ENCODE measurements at regions not wholly inside any gene's neighbourhood (a gene's known extent, or its start where the extent isn't known, plus 50 kb on each side); places are given as distances from the start of the nearest gene placed in this dataset.
"Not testable (repeated sequence)": the region's sequence is repeated elsewhere in the genome, so short reads cannot be mapped to it uniquely, and the experiment has no call there.

- no peak for DNase-seq (ENCODE audit: low spot score)
Observed at GRCh38 chr21:20108016-20108415, 890.2 kb upstream of the NCAM2 start.

GRCh38 chr21:20108976-20109540 lies 889.2 kb upstream of the NCAM2 start:
- no peak for DNase-seq (ENCODE audit: low spot score)

GRCh38 chr21:20110368-20110767 lies 887.8 kb upstream of the NCAM2 start:
- DNase-seq (ENCODE audit: low spot score): no peak

GRCh38 chr21:20151741-20152140 lies 846.5 kb upstream of the NCAM2 start:
- no peak for DNase-seq (ENCODE audit: low spot score)

GRCh38 chr21:20163167-20163566 lies 835.0 kb upstream of the NCAM2 start:
- DNase-seq (ENCODE audit: low spot score): no peak

- no peak for DNase-seq (ENCODE audit: low spot score)
Observed at GRCh38 chr21:20167059-20167458, 831.1 kb upstream of the NCAM2 start.

- DNase-seq (ENCODE audit: low spot score): no peak
Observed at GRCh38 chr21:20169812-20170576, 828.2 kb upstream of the NCAM2 start.

GRCh38 chr21:20186186-20186585 lies 812.0 kb upstream of the NCAM2 start:
- no peak for DNase-seq (ENCODE audit: low spot score)

- no peak for DNase-seq (ENCODE audit: low spot score)
Observed at GRCh38 chr21:20187028-20187427, 811.2 kb upstream of the NCAM2 start.

GRCh38 chr21:20201323-20201722 lies 796.9 kb upstream of the NCAM2 start:
- not testable (repeated sequence) for DNase-seq (ENCODE audit: low spot score)

GRCh38 chr21:20207335-20207734 lies 790.9 kb upstream of the NCAM2 start:
- DNase-seq (ENCODE audit: low spot score): no peak

- DNase-seq (ENCODE audit: low spot score): no peak
Observed at GRCh38 chr21:20215959-20216358, 782.2 kb upstream of the NCAM2 start.

GRCh38 chr21:20220586-20220985 lies 777.6 kb upstream of the NCAM2 start:
- no peak for DNase-seq (ENCODE audit: low spot score)

- not testable (repeated sequence) for DNase-seq (ENCODE audit: low spot score)
Observed at GRCh38 chr21:20221981-20222380, 776.2 kb upstream of the NCAM2 start.

GRCh38 chr21:20236649-20237048 lies 761.6 kb upstream of the NCAM2 start:
- not testable (repeated sequence) for DNase-seq (ENCODE audit: low spot score)

GRCh38 chr21:20249401-20249800 lies 748.8 kb upstream of the NCAM2 start:
- no peak for DNase-seq (ENCODE audit: low spot score)

GRCh38 chr21:20250337-20250736 lies 747.9 kb upstream of the NCAM2 start:
- DNase-seq (ENCODE audit: low spot score): no peak

GRCh38 chr21:20253261-20253660 lies 744.9 kb upstream of the NCAM2 start:
- DNase-seq (ENCODE audit: low spot score): no peak

- DNase-seq (ENCODE audit: low spot score): no peak
Observed at GRCh38 chr21:20254964-20255363, 743.2 kb upstream of the NCAM2 start.

- no peak for DNase-seq (ENCODE audit: low spot score)
Observed at GRCh38 chr21:20257052-20257740, 741.0 kb upstream of the NCAM2 start.

GRCh38 chr21:20258542-20258941 lies 739.7 kb upstream of the NCAM2 start:
- DNase-seq (ENCODE audit: low spot score): no peak

- DNase-seq (ENCODE audit: low spot score): no peak
Observed at GRCh38 chr21:20259031-20259867, 739.0 kb upstream of the NCAM2 start.

Measured in AG08396 (cell line).